K562 (cell line): ENCODE measurements at regions not wholly inside any gene's neighbourhood (a gene's known extent, or its start where the extent isn't known, plus 50 kb on each side); places are given as distances from the start of the nearest gene placed in this dataset.

ENCODE experiments used
- ATAC-seq: fragments of 200-7000 bp; cut with Tn5 transposase; 3 replicates; pipeline ENCODE4 v1.9.1; 2020; ENCODE audit warnings: moderate library complexity
- BruUV-seq: library from RNA; stranded (reverse); fragments of 400-500 nt; replicated peaks from 2 replicates; lab custom pipeline; 2021; lab: Mats Ljungman, UMichigan
- CTCF ChIA-PET: fragments of 300-600 bp; formaldehyde crosslinking; extraction: SDS; loops from one replicate; lab custom pipeline; 2021; ENCODE audit warnings: low intra/inter-chr PET ratio; lab: Yijun Ruan, JAX
- POLR2A ChIA-PET: fragments of 300-600, 350-650 bp; sonication (Branson Sonifier 250); formaldehyde crosslinking; extraction: SDS; loops from one replicate; lab custom pipeline; 2021; ENCODE audit warnings: antibody characterized with exemption, inconsistent platforms; lab: Yijun Ruan, JAX
- DNase-seq, 4 experiments: peaks; one replicate each; pipeline versions ENCODE4 v3.0.0 to v3.0.0-alpha.2; 2011 to 2018; ENCODE audit warnings: low spot score in 3 of 4, mixed read lengths in 3 of 4; ENCODE audit errors: extremely low read depth in 1 of 4
- FAIRE-seq: peaks from 2 replicates; lab custom pipeline; 2011; peaks lifted over from hg19 to GRCh38; lab: Jason Lieb, UNC
- H2AFZ ChIP-seq: 2 replicates; pipeline ENCODE4 v1.6.0; 2011; ENCODE audit warnings: low read depth, low read length, control low read depth, inconsistent platforms
- H3K27ac ChIP-seq: fragments of 200-600 bp; 3 replicates; pipeline ENCODE4 v1.8.0; 2011; ENCODE audit warnings: low read depth, mild to moderate bottlenecking, control low read depth, inconsistent platforms, low read length, moderate library complexity, mixed read lengths; ENCODE audit errors: extremely low read depth
- H3K27me3 ChIP-seq, 2 experiments: fragments of 300-600 bp in 1 of 2; 2 replicates in 1 of 2; 3 replicates in 1 of 2; pipeline versions ENCODE4 v1.6.0 to v1.8.0; 2011; ENCODE audit warnings: inconsistent platforms in 2 of 2, low read length in 2 of 2, mild to moderate bottlenecking in 1 of 2, mixed read lengths in 1 of 2, moderate library complexity in 1 of 2; ENCODE audit not compliant: control insufficient read depth in 2 of 2, insufficient read depth in 2 of 2
- H3K36me3 ChIP-seq: fragments of 300-600 bp; 3 replicates; pipeline ENCODE4 v1.8.0; 2011; ENCODE audit warnings: mild to moderate bottlenecking, low read length, inconsistent platforms; ENCODE audit not compliant: control insufficient read depth, insufficient read depth
- H3K4me1 ChIP-seq, 2 experiments: fragments of 200-600 bp in 1 of 2; replicated peaks in 1 of 2; 2 replicates in 1 of 2; 3 replicates in 1 of 2; pipeline versions ENCODE4 v1.5.1 to v1.8.0; 2011; ENCODE audit warnings: inconsistent platforms in 2 of 2, low read length in 2 of 2, mild to moderate bottlenecking in 1 of 2, mixed read lengths in 1 of 2, moderate library complexity in 1 of 2; ENCODE audit not compliant: control insufficient read depth in 2 of 2, insufficient read depth in 2 of 2
- H3K4me2 ChIP-seq: 2 replicates; pipeline ENCODE4 v1.6.1; 2011; ENCODE audit warnings: low read length, control low read depth, inconsistent platforms, mixed read lengths; ENCODE audit not compliant: insufficient read depth
- H3K4me3 ChIP-seq: fragments of 200-600 bp; sonication (generic), shearing (Covaris generic); 2 replicates; pipeline ENCODE4 v1.5.1; 2016; ENCODE audit warnings: control low read depth, inconsistent platforms
- H3K79me2 ChIP-seq: fragments of 200-600 bp; 3 replicates; pipeline ENCODE4 v1.8.0; 2011; ENCODE audit warnings: low read length, inconsistent platforms; ENCODE audit not compliant: control insufficient read depth, insufficient read depth
- H3K9ac ChIP-seq, 2 experiments: 2 replicates each; pipeline versions ENCODE4 v1.6.0 to v1.6.1; 2011; ENCODE audit warnings: low read depth in 2 of 2, low read length in 2 of 2, control low read depth in 1 of 2, inconsistent platforms in 1 of 2, mild to moderate bottlenecking in 1 of 2, mixed read lengths in 1 of 2; ENCODE audit not compliant: insufficient read depth in 1 of 2
- H3K9me1 ChIP-seq: one replicate; pipeline ENCODE4 v1.6.0; 2011; ENCODE audit warnings: inconsistent platforms, mild to moderate bottlenecking, low read length, moderate library complexity; ENCODE audit not compliant: control insufficient read depth, insufficient read depth
- H3K9me3 ChIP-seq: replicated peaks from 2 replicates; pipeline ENCODE4 v1.5.1; 2011; ENCODE audit warnings: low read depth, low read length, inconsistent platforms; ENCODE audit not compliant: control insufficient read depth, insufficient read depth
- H4K20me1 ChIP-seq: replicated peaks from 2 replicates; pipeline ENCODE4 v1.6.1; 2011; ENCODE audit warnings: low read length, inconsistent platforms, mixed read lengths; ENCODE audit not compliant: control insufficient read depth, insufficient read depth
- ARID1B ChIP-seq: fragments of 450-650 bp; IDR thresholded peaks from 2 replicates; pipeline ENCODE4 v1.6.1; 2016; ENCODE audit warnings: antibody characterized with exemption, mild to moderate bottlenecking, inconsistent platforms
- CXXC5 ChIP-seq: fragments of 250-450 bp; sonication (Bioruptor Pico); IDR thresholded peaks from 2 replicates; pipeline ENCODE4 v1.8.0; 2022; ENCODE audit warnings: inconsistent platforms, mild to moderate bottlenecking, moderate library complexity
- HNRNPH1 ChIP-seq: fragments of 200-400 bp; formaldehyde crosslinking; optimal IDR thresholded peaks from 2 replicates; pipeline ENCODE3; 2017; ENCODE audit warnings: low read depth, mild to moderate bottlenecking, low read length, moderate library complexity
- MCM5 ChIP-seq: fragments of 450-650 bp; IDR thresholded peaks from 2 replicates; pipeline ENCODE4 v1.6.1; 2016; ENCODE audit warnings: low read depth
- SIN3A ChIP-seq, 2 experiments: fragments of 150-350 bp in 1 of 2; IDR thresholded peaks; 2 replicates each; pipeline ENCODE4 v1.6.1; 2011 to 2016; ENCODE audit warnings: borderline replicate concordance in 2 of 2, low read depth in 2 of 2, low read length in 2 of 2, mild to moderate bottlenecking in 2 of 2, moderate library complexity in 2 of 2; ENCODE audit not compliant: control insufficient read depth in 1 of 2
- TARDBP ChIP-seq: fragments of 450-650 bp; IDR thresholded peaks from 2 replicates; pipeline ENCODE4 v1.6.1; 2016
- XRCC3 ChIP-seq: fragments of 450-650 bp; IDR thresholded peaks from 2 replicates; pipeline ENCODE4 v1.6.1; 2017; ENCODE audit warnings: mild to moderate bottlenecking, moderate library complexity
- WGBS: fragments of 100-300 bp; shearing (Covaris generic); methylation state at CpG from one replicate; pipeline ENCODE4 v1.1.6; 2016; ENCODE audit warnings: low coverage, mixed read lengths; ENCODE audit not compliant: insufficient coverage; ENCODE audit errors: missing lambda C conversion rate; 5-methylcytosine and 5-hydroxymethylcytosine counted together
- in situ Hi-C: fragments of 300-500 bp; cut with MboI; formaldehyde crosslinking; loops from 4 replicates; pipeline ENCODE4 v1.15.0; 2018; ENCODE audit warnings: inconsistent platforms, mixed read lengths
- intact Hi-C: fragments of 100-400 bp; cut with micrococcal nuclease; formaldehyde crosslinking; loops from 2 replicates; pipeline ENCODE4 v1.14.2; 2022
- TF ChIP-seq, protein P1 (sequence below): sonication (generic); formaldehyde crosslinking; IDR thresholded peaks from 2 replicates; pipeline ENCODE4 v1.8.0; 2023; ENCODE audit warnings: missing genetic modification reagents, mild to moderate bottlenecking, borderline replicate concordance
- TF ChIP-seq, protein P2 (sequence below): fragments of 450-650 bp; formaldehyde crosslinking; IDR thresholded peaks from 2 replicates; pipeline ENCODE4 v1.4.0; 2022; ENCODE audit warnings: missing genetic modification characterization
- TF ChIP-seq, protein P3 (sequence below): fragments of 250-450 bp; sonication (Bioruptor Pico); IDR thresholded peaks from 2 replicates; pipeline ENCODE4 v1.8.0; 2021; ENCODE audit warnings: moderate library complexity, mild to moderate bottlenecking, inconsistent platforms
- TF ChIP-seq, protein P4 (sequence below): fragments of 250-450 bp; sonication (Bioruptor Pico); IDR thresholded peaks from 2 replicates; pipeline ENCODE4 v1.8.0; 2022; ENCODE audit warnings: moderate library complexity, mild to moderate bottlenecking, inconsistent platforms

DNA sequence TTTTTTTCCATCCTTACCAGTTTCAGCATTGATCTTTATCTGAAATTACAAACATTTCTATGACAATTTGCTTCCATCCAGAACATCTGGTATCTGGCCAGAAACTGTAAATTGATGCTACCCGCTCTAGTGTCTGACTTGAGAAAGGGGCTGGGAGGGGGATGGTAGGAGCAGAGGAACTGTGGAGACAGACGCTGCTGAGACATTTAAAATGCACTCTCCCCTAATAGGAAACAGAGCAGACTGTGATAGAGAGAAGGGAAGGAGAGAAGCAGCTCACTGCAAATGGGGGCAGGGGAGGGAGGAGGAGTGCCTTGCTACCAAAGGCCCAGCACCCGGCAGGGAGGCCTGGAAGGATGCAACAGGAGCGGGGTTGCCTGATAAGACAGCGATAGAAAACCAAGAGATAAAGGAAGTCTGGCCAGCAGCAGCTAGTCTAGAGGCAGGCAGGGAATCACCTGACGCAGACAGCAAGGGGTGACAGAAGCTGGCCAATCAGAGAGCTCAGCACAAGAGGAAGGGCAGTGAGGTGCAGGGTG, 195.5 kb upstream of the NFIA start:
- H3K9me3 ChIP-seq: no peaks in the 10 kb centered on the region
- intact Hi-C loops (no loop called here), in situ Hi-C loops (no loop called here)
- H4K20me1 ChIP-seq: no peaks in the 10 kb centered on the region
- H3K79me2 ChIP-seq: no peaks in the 10 kb centered on the region
- FAIRE-seq (no peak), ATAC-seq (peak; percentile 64), DNase-seq (peak in 2 of 4 experiments; percentile 34 to 72)
- H3K9ac ChIP-seq: peak overlapping the region in 1 of 2 experiments; percentile 51; a peak in 1 of 4 replicates
- H3K27me3 ChIP-seq: no peaks in the 10 kb centered on the region; a peak in 1 of 5 replicates
- H3K27ac ChIP-seq: no peak overlapping the region
- ChIA-PET CTCF (no interaction called here), POLR2A (interaction anchor here (0.6 to 1.2 kb wide), 3 partner anchors 10 to 1042 kb away, joined by 3 read pairs; no protein-coding TSS in a partner anchor)
- no peak overlapping the region for H3K4me3 ChIP-seq
- peaks cover 6 to 13% of the 10 kb centered on the region in 2 experiments; a peak in 4 of 5 replicates for H3K4me1 ChIP-seq
- peak overlapping the region; percentile 55; the same call in 1 of the 2 replicates for H2AFZ ChIP-seq
- BruUV-seq: no TSS peak
- 4% methylated on average over 6 of the region's 6 CpGs for WGBS
- no peaks in the 10 kb centered on the region for H3K9me1 ChIP-seq
- H3K36me3 ChIP-seq: no peaks in the 10 kb centered on the region
- no peak overlapping the region for H3K4me2 ChIP-seq
- peak; percentile 52; the same call in 1 of the 2 replicates for TF ChIP-seq ARID1B
- TF ChIP-seq, protein P1, sequence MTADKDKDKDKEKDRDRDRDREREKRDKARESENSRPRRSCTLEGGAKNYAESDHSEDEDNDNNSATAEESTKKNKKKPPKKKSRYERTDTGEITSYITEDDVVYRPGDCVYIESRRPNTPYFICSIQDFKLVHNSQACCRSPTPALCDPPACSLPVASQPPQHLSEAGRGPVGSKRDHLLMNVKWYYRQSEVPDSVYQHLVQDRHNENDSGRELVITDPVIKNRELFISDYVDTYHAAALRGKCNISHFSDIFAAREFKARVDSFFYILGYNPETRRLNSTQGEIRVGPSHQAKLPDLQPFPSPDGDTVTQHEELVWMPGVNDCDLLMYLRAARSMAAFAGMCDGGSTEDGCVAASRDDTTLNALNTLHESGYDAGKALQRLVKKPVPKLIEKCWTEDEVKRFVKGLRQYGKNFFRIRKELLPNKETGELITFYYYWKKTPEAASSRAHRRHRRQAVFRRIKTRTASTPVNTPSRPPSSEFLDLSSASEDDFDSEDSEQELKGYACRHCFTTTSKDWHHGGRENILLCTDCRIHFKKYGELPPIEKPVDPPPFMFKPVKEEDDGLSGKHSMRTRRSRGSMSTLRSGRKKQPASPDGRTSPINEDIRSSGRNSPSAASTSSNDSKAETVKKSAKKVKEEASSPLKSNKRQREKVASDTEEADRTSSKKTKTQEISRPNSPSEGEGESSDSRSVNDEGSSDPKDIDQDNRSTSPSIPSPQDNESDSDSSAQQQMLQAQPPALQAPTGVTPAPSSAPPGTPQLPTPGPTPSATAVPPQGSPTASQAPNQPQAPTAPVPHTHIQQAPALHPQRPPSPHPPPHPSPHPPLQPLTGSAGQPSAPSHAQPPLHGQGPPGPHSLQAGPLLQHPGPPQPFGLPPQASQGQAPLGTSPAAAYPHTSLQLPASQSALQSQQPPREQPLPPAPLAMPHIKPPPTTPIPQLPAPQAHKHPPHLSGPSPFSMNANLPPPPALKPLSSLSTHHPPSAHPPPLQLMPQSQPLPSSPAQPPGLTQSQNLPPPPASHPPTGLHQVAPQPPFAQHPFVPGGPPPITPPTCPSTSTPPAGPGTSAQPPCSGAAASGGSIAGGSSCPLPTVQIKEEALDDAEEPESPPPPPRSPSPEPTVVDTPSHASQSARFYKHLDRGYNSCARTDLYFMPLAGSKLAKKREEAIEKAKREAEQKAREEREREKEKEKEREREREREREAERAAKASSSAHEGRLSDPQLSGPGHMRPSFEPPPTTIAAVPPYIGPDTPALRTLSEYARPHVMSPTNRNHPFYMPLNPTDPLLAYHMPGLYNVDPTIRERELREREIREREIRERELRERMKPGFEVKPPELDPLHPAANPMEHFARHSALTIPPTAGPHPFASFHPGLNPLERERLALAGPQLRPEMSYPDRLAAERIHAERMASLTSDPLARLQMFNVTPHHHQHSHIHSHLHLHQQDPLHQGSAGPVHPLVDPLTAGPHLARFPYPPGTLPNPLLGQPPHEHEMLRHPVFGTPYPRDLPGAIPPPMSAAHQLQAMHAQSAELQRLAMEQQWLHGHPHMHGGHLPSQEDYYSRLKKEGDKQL: no peak
- TF ChIP-seq, protein P2, sequence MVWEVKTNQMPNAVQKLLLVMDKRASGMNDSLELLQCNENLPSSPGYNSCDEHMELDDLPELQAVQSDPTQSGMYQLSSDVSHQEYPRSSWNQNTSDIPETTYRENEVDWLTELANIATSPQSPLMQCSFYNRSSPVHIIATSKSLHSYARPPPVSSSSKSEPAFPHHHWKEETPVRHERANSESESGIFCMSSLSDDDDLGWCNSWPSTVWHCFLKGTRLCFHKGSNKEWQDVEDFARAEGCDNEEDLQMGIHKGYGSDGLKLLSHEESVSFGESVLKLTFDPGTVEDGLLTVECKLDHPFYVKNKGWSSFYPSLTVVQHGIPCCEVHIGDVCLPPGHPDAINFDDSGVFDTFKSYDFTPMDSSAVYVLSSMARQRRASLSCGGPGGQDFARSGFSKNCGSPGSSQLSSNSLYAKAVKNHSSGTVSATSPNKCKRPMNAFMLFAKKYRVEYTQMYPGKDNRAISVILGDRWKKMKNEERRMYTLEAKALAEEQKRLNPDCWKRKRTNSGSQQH (CRISPR knock-in tag): no peak
- TF ChIP-seq, protein P3, sequence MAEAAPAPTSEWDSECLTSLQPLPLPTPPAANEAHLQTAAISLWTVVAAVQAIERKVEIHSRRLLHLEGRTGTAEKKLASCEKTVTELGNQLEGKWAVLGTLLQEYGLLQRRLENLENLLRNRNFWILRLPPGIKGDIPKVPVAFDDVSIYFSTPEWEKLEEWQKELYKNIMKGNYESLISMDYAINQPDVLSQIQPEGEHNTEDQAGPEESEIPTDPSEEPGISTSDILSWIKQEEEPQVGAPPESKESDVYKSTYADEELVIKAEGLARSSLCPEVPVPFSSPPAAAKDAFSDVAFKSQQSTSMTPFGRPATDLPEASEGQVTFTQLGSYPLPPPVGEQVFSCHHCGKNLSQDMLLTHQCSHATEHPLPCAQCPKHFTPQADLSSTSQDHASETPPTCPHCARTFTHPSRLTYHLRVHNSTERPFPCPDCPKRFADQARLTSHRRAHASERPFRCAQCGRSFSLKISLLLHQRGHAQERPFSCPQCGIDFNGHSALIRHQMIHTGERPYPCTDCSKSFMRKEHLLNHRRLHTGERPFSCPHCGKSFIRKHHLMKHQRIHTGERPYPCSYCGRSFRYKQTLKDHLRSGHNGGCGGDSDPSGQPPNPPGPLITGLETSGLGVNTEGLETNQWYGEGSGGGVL (CRISPR knock-in tag): no peak
- TF ChIP-seq TARDBP: no peak
- peak; percentile 42; the same call in 1 of the 2 replicates for TF ChIP-seq CXXC5 (CRISPR knock-in tag)
- TF ChIP-seq XRCC3: no peak
- TF ChIP-seq, protein P4, sequence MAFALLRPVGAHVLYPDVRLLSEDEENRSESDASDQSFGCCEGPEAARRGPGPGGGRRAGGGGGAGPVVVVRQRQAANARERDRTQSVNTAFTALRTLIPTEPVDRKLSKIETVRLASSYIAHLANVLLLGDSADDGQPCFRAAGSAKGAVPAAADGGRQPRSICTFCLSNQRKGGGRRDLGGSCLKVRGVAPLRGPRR (CRISPR knock-in tag): no peak
- TF ChIP-seq SIN3A (IDR thresholded peaks at IDR 0.05; ENCODE audit: borderline replicate concordance in 2 of 2, control insufficient read depth in 1 of 2, low read depth in 2 of 2, low read length in 2 of 2): no peak
- no peak for TF ChIP-seq HNRNPH1
- no peak for TF ChIP-seq MCM5
